Pulmonary artery endothelial cell (primary cell): ENCODE measurements at regions not wholly inside any gene's neighbourhood (a gene's known extent, or its start where the extent isn't known, plus 50 kb on each side); places are given as distances from the start of the nearest gene placed in this dataset.

Source experiments
- DNase-seq: peaks from one replicate; pipeline ENCODE4 v3.0.0-alpha.2; 2011; ENCODE audit warnings: low read depth, low spot score

- no peak for DNase-seq
These were observed 183.7 kb downstream of the INO80D start for GRCh38 chr2:205902041-205902899.

GRCh38 chr2:205901491-205901890, 184.5 kb downstream of the INO80D start:
- DNase-seq, result no peak

- no peak for DNase-seq
These were observed 187.2 kb downstream of the INO80D start for GRCh38 chr2:205898744-205899143.

- DNase-seq, result no peak
These were observed 189.9 kb downstream of the INO80D start for GRCh38 chr2:205895981-205896655.

- DNase-seq, result no peak
These were observed 193.2 kb downstream of the INO80D start for GRCh38 chr2:205892665-205893259.

GRCh38 chr2:205892251-205892655, 193.7 kb downstream of the INO80D start:
- no peak for DNase-seq

GRCh38 chr2:205889114-205889513, 196.9 kb downstream of the INO80D start:
- DNase-seq, result peak; percentile 26

- DNase-seq, result no peak
These were observed 198.3 kb downstream of the INO80D start for GRCh38 chr2:205887637-205888036.

GRCh38 chr2:205885492-205886099, 200.4 kb downstream of the INO80D start:
- DNase-seq, result peak; percentile 45

- DNase-seq, result no peak
These were observed 201.7 kb downstream of the NRP2 start for GRCh38 chr2:205883965-205884364.

GRCh38 chr2:205882806-205883425, 200.6 kb downstream of the NRP2 start:
- no peak for DNase-seq

GRCh38 chr2:205880048-205880447, 197.7 kb downstream of the NRP2 start:
- no peak for DNase-seq

- no peak for DNase-seq
These were observed 196.9 kb downstream of the NRP2 start for GRCh38 chr2:205878999-205879762.

- DNase-seq, result no peak
These were observed 195.2 kb downstream of the NRP2 start for GRCh38 chr2:205877496-205877895.

GRCh38 chr2:205876127-205876526, 193.8 kb downstream of the NRP2 start:
- DNase-seq, result no peak

- no peak for DNase-seq
These were observed 190.4 kb downstream of the NRP2 start for GRCh38 chr2:205872716-205873115.

- DNase-seq, result no peak
These were observed 187.1 kb downstream of the NRP2 start for GRCh38 chr2:205869439-205869838.

GRCh38 chr2:205868773-205869333, 186.6 kb downstream of the NRP2 start:
- DNase-seq, result no peak

- no peak for DNase-seq
These were observed 185.8 kb downstream of the NRP2 start for GRCh38 chr2:205868053-205868452.

GRCh38 chr2:205867371-205867770, 185.1 kb downstream of the NRP2 start:
- no peak for DNase-seq
